IMR-90 (cell line): ENCODE measurements at regions not wholly inside any gene's neighbourhood (a gene's known extent, or its start where the extent isn't known, plus 50 kb on each side); places are given as distances from the start of the nearest gene placed in this dataset.

Experiments used
- ATAC-seq: fragments of 200-7000 bp; cut with Tn5 transposase; 2 replicates; pipeline ENCODE4 v1.9.1; 2020; ENCODE audit warnings: low read depth, mild to moderate bottlenecking, moderate library complexity
- BruUV-seq: library from RNA; stranded (reverse); fragments of 400-500 nt; replicated peaks from 2 replicates; lab custom pipeline; 2021; lab: Mats Ljungman, UMichigan
- CTCF ChIA-PET: fragments of 300-600 bp; formaldehyde crosslinking; extraction: SDS; loops from one replicate; lab custom pipeline; 2021; ENCODE audit warnings: antibody characterized with exemption; lab: Yijun Ruan, JAX
- POLR2A ChIA-PET: fragments of 300-600 bp; sonication (Branson Sonifier 250); formaldehyde crosslinking; loops from one replicate; lab custom pipeline; 2022; ENCODE audit warnings: antibody characterized with exemption; ENCODE audit not compliant: unreplicated experiment; lab: Charles Lee
- DNase-seq: peaks from one replicate; pipeline ENCODE4 v3.0.0; 2013
- H2AFZ ChIP-seq: replicated peaks from 2 replicates; pipeline ENCODE3; 2013; ENCODE audit warnings: low read length, mild to moderate bottlenecking; ENCODE audit not compliant: poor library complexity
- H2AK5ac ChIP-seq: 2 replicates; pipeline ENCODE4 v1.6.1; 2013; ENCODE audit warnings: low read depth, low read length, inconsistent platforms
- H2AK9ac ChIP-seq: replicated peaks from 2 replicates; pipeline ENCODE3; 2013; ENCODE audit warnings: mild to moderate bottlenecking, low read depth, low read length, moderate library complexity; ENCODE audit not compliant: poor library complexity
- H2BK120ac ChIP-seq: 2 replicates; pipeline ENCODE4 v1.6.1; 2013; ENCODE audit warnings: low read depth, low read length, inconsistent platforms
- H2BK15ac ChIP-seq: 3 replicates; pipeline ENCODE4 v1.6.1; 2013; ENCODE audit warnings: low read depth, low read length, inconsistent platforms
- H2BK20ac ChIP-seq: 2 replicates; pipeline ENCODE4 v1.6.1; 2013; ENCODE audit warnings: low read depth, mild to moderate bottlenecking, inconsistent platforms, low read length, moderate library complexity
- H2BK5ac ChIP-seq: 2 replicates; pipeline ENCODE4 v1.6.1; 2013; ENCODE audit warnings: mild to moderate bottlenecking, low read depth, low read length, inconsistent platforms; ENCODE audit not compliant: poor library complexity, severe bottlenecking
- H3K14ac ChIP-seq: replicated peaks from 2 replicates; pipeline ENCODE4 v1.6.1; 2013; ENCODE audit warnings: low read depth, low read length, inconsistent platforms
- H3K18ac ChIP-seq: 2 replicates; pipeline ENCODE4 v1.6.1; 2013; ENCODE audit warnings: low read depth, low read length, control low read depth
- H3K23ac ChIP-seq: 2 replicates; pipeline ENCODE4 v1.6.1; 2013; ENCODE audit warnings: low read depth, low read length, inconsistent platforms
- H3K27ac ChIP-seq: 2 replicates; pipeline ENCODE4 v1.5.1; 2013; ENCODE audit warnings: mild to moderate bottlenecking, control low read depth, low read length; ENCODE audit not compliant: insufficient read depth
- H3K27me3 ChIP-seq: 2 replicates; pipeline ENCODE4 v1.6.1; 2013; ENCODE audit warnings: low read length; ENCODE audit not compliant: control insufficient read depth, insufficient read depth
- H3K36me3 ChIP-seq: 2 replicates; pipeline ENCODE4 v1.6.1; 2013; ENCODE audit warnings: low read length, mixed read lengths; ENCODE audit not compliant: control insufficient read depth, insufficient read depth
- H3K4ac ChIP-seq: 2 replicates; pipeline ENCODE4 v1.6.1; 2013; ENCODE audit warnings: low read depth, low read length, inconsistent platforms
- H3K4me1 ChIP-seq: 2 replicates; pipeline ENCODE4 v1.6.1; 2013; ENCODE audit warnings: low read length, mixed read lengths; ENCODE audit not compliant: control insufficient read depth, insufficient read depth
- H3K4me2 ChIP-seq: 2 replicates; pipeline ENCODE4 v1.6.1; 2013; ENCODE audit warnings: low read depth, mild to moderate bottlenecking, control low read depth, low read length, moderate library complexity
- H3K4me3 ChIP-seq: 2 replicates; pipeline ENCODE4 v1.5.1; 2013; ENCODE audit warnings: low read depth, mild to moderate bottlenecking, control low read depth, low read length, moderate library complexity; ENCODE audit not compliant: insufficient read depth
- H3K56ac ChIP-seq: 2 replicates; pipeline ENCODE4 v1.6.1; 2013; ENCODE audit warnings: low read length, inconsistent platforms; ENCODE audit not compliant: insufficient read depth; ENCODE audit errors: extremely low read depth
- H3K79me1 ChIP-seq, 2 experiments: 2 replicates each; pipeline ENCODE4 v1.6.1; 2013; ENCODE audit warnings: low read length in 2 of 2, inconsistent platforms in 1 of 2, low read depth in 1 of 2
- H3K9ac ChIP-seq: 2 replicates; pipeline ENCODE4 v1.6.1; 2013; ENCODE audit warnings: low read depth, low read length, control low read depth
- H3K9me1 ChIP-seq: 2 replicates; pipeline ENCODE4 v1.6.1; 2013; ENCODE audit warnings: low read length, inconsistent platforms; ENCODE audit not compliant: insufficient read depth
- H3K9me3 ChIP-seq: 2 replicates; pipeline ENCODE4 v1.6.1; 2013; ENCODE audit warnings: low read length; ENCODE audit not compliant: control insufficient read depth, insufficient read depth
- H4K20me1 ChIP-seq: 2 replicates; pipeline ENCODE4 v1.6.1; 2013; ENCODE audit warnings: low read length, inconsistent platforms; ENCODE audit not compliant: insufficient read depth
- H4K5ac ChIP-seq: 2 replicates; pipeline ENCODE4 v1.6.1; 2013; ENCODE audit warnings: mild to moderate bottlenecking, low read depth, low read length, control low read depth
- H4K8ac ChIP-seq, 2 experiments: 2 replicates each; pipeline ENCODE4 v1.6.1; 2013; ENCODE audit warnings: low read depth in 2 of 2, low read length in 2 of 2, control low read depth in 1 of 2, inconsistent platforms in 1 of 2
- H4K91ac ChIP-seq: 2 replicates; pipeline ENCODE4 v1.6.1; 2013; ENCODE audit warnings: low read depth, low read length, inconsistent platforms; ENCODE audit not compliant: insufficient read depth
- CTCF ChIP-seq: conservative IDR thresholded peaks from 2 replicates; pipeline ENCODE4 v1.5.1; 2012; ENCODE audit warnings: mild to moderate bottlenecking, low read depth, low read length, improper control_type of control experiment
- MAFK ChIP-seq: IDR thresholded peaks from 2 replicates; pipeline ENCODE4 v1.6.1; 2012; ENCODE audit warnings: low read depth, low read length, improper control_type of control experiment
- NFE2L2 ChIP-seq: fragments of 150-350 bp; IDR thresholded peaks from 2 replicates; pipeline ENCODE4 v1.6.1; 2016; ENCODE audit warnings: low read depth, mild to moderate bottlenecking, low read length
- POLR2A ChIP-seq: IDR thresholded peaks from 2 replicates; pipeline ENCODE4 v1.6.1; 2012; ENCODE audit warnings: mild to moderate bottlenecking, low read depth, low read length
- WGBS, 2 experiments: methylation state at CpG; one replicate each; pipeline versions ENCODE4 v1.1.5 to v1.1.7; 2013; ENCODE audit warnings: missing lambda C conversion rate in 2 of 2; ENCODE audit not compliant: insufficient read length in 1 of 2; ENCODE audit errors: extremely low coverage in 2 of 2; 5-methylcytosine and 5-hydroxymethylcytosine counted together
- dilution Hi-C: fragments of 300-500 bp; cut with HindIII; formaldehyde crosslinking; loops from one replicate; pipeline ENCODE4 v1.14.3; 2018; ENCODE audit warnings: low sequenced_read_pairs; ENCODE audit not compliant: unreplicated experiment
- in situ Hi-C: fragments of 300-500 bp; cut with MboI; formaldehyde crosslinking; loops from 3 replicates; pipeline ENCODE4 v1.14.3; 2019; ENCODE audit warnings: low sequenced_read_pairs, inconsistent platforms, mixed read lengths
- intact Hi-C: fragments of 100-400 bp; cut with micrococcal nuclease; formaldehyde crosslinking; loops from 2 replicates; pipeline ENCODE4 v1.10.0; 2022

- Histone ChIP-seq H2BK120ac (no peak overlapping the region), H2BK15ac (no peak overlapping the region), H2AK5ac (no peak overlapping the region), H2BK20ac (no peak overlapping the region), H3K56ac (no peak overlapping the region), H3K9ac (no peak overlapping the region), H2BK5ac (no peak overlapping the region), H4K20me1 (no peaks in the 10 kb centered on the region), H3K23ac (no peak overlapping the region), H3K4ac (no peak overlapping the region), H3K9me1 (no peaks in the 10 kb centered on the region), H4K5ac (no peak overlapping the region), H3K4me1 (no peaks in the 10 kb centered on the region), H3K9me3 (peaks cover 2% of the 10 kb centered on the region; the same call in 1 of the 2 replicates), H3K27me3 (no peaks in the 10 kb centered on the region), H4K91ac (no peak overlapping the region), H3K79me1 (no peaks in the 10 kb centered on the region), H3K18ac (no peak overlapping the region), H4K8ac (no peak overlapping the region), H3K27ac (no peak overlapping the region), H2AFZ (no peak overlapping the region), H3K36me3 (no peaks in the 10 kb centered on the region), H3K14ac (no peak overlapping the region), H3K4me3 (no peak overlapping the region), H2AK9ac (no peak overlapping the region), H3K4me2 (no peak overlapping the region)
- dilution Hi-C loops (no loop called here), intact Hi-C loops (no loop called here), in situ Hi-C loops (no loop called here)
- ChIA-PET POLR2A (no interaction called here), CTCF (no interaction called here)
- TF ChIP-seq CTCF (no peak), NFE2L2 (no peak), POLR2A (no peak), MAFK (no peak)
- no TSS peak for BruUV-seq
- WGBS, 2 experiments = no CpG with 5 or more reads among the region's 1 CpG
- no peak for ATAC-seq
- no peak for DNase-seq
These were observed 1065.8 kb upstream of the SLC39A10 start for GRCh38 chr2:194591192-194591591.
